Endothelial cell of umbilical vein (primary cell): ENCODE measurements at regions not wholly inside any gene's neighbourhood (a gene's known extent, or its start where the extent isn't known, plus 50 kb on each side); places are given as distances from the start of the nearest gene placed in this dataset.

Experiments used
- BruUV-seq: library from RNA; stranded (reverse); fragments of 400-500 nt; replicated peaks from 2 replicates; lab custom pipeline; 2021; lab: Mats Ljungman, UMichigan
- CTCF ChIA-PET: fragments of 300-600, 350-600 bp; sonication (Branson Sonifier 250); formaldehyde crosslinking; loops from one replicate; lab custom pipeline; 2021; ENCODE audit warnings: antibody characterized with exemption, inconsistent platforms; lab: Charles Lee
- POLR2A ChIA-PET: fragments of 300-600, 350-600 bp; sonication (Branson Sonifier 250); formaldehyde crosslinking; loops from one replicate; lab custom pipeline; 2021; ENCODE audit warnings: antibody characterized with exemption, inconsistent platforms; lab: Charles Lee
- DNase-seq: peaks from one replicate; pipeline ENCODE4 v3.0.0-alpha.2; 2011; ENCODE audit warnings: low read depth, low spot score
- FAIRE-seq: peaks from 2 replicates; lab custom pipeline; 2011; peaks lifted over from hg19 to GRCh38; lab: Jason Lieb, UNC
- H2AFZ ChIP-seq: 2 replicates; pipeline ENCODE4 v1.6.0; 2012; ENCODE audit warnings: low read depth, low read length, control low read depth, inconsistent platforms
- H3K27ac ChIP-seq: 2 replicates; pipeline ENCODE4 v1.5.1; 2011; ENCODE audit warnings: low read depth, mild to moderate bottlenecking, control low read depth, low read length, moderate library complexity; ENCODE audit not compliant: insufficient read depth
- H3K27me3 ChIP-seq, 2 experiments: 2 replicates each; pipeline versions ENCODE4 v1.6.0 to v1.6.1; 2011; ENCODE audit warnings: low read length in 2 of 2, mixed read lengths in 1 of 2; ENCODE audit not compliant: control insufficient read depth in 2 of 2, insufficient read depth in 2 of 2
- H3K36me3 ChIP-seq, 2 experiments: 2 replicates in 1 of 2; 3 replicates in 1 of 2; pipeline ENCODE4 v1.5.1; 2011; ENCODE audit warnings: low read length in 2 of 2, mild to moderate bottlenecking in 1 of 2, moderate library complexity in 1 of 2; ENCODE audit not compliant: control insufficient read depth in 2 of 2, insufficient read depth in 2 of 2; ENCODE audit errors: extremely low read depth in 1 of 2
- H3K4me1 ChIP-seq: 3 replicates; pipeline ENCODE4 v1.5.1; 2011; ENCODE audit warnings: mild to moderate bottlenecking, low read length; ENCODE audit not compliant: control insufficient read depth, insufficient read depth; ENCODE audit errors: extremely low read depth
- H3K4me2 ChIP-seq: 2 replicates; pipeline ENCODE4 v1.6.1; 2011; ENCODE audit warnings: low read length, control low read depth, mixed read lengths; ENCODE audit not compliant: insufficient read depth
- H3K4me3 ChIP-seq, 3 experiments: fragments of 200-600 bp in 1 of 3; sonication (generic), shearing (Covaris generic) in 1 of 3; replicated peaks in 1 of 3; 2 replicates each; pipeline ENCODE4 v1.5.1; 2011 to 2016; ENCODE audit warnings: control low read depth in 3 of 3, low read length in 3 of 3, mild to moderate bottlenecking in 2 of 3, inconsistent platforms in 1 of 3, low read depth in 1 of 3, moderate library complexity in 1 of 3; ENCODE audit not compliant: insufficient read depth in 1 of 3
- H3K79me2 ChIP-seq: 2 replicates; pipeline ENCODE4 v1.6.0; 2012; ENCODE audit warnings: low read length, inconsistent platforms; ENCODE audit not compliant: control insufficient read depth, insufficient read depth
- H3K9ac ChIP-seq: replicated peaks from 2 replicates; pipeline ENCODE3; 2011; ENCODE audit warnings: low read length, control low read depth; ENCODE audit not compliant: insufficient read depth; ENCODE audit errors: extremely low read depth
- H3K9me1 ChIP-seq: replicated peaks from 3 replicates; pipeline ENCODE4 v1.6.0; 2011; ENCODE audit warnings: mild to moderate bottlenecking, low read length; ENCODE audit not compliant: control insufficient read depth, insufficient read depth; ENCODE audit errors: extremely low read depth
- H3K9me3 ChIP-seq: replicated peaks from 2 replicates; pipeline ENCODE4 v1.5.1; 2012; ENCODE audit warnings: low read length, inconsistent platforms; ENCODE audit not compliant: control insufficient read depth, insufficient read depth
- H4K20me1 ChIP-seq: replicated peaks from 2 replicates; pipeline ENCODE3; 2011; ENCODE audit warnings: mild to moderate bottlenecking, low read length; ENCODE audit not compliant: control insufficient read depth, insufficient read depth; ENCODE audit errors: extremely low read depth
- CTCF ChIP-seq, 2 donors: IDR thresholded peaks; 1 replicate in 1 of 2; 2 replicates in 1 of 2; pipeline ENCODE4 v1.5.1; 2011; ENCODE audit warnings: low read length in 2 of 2, mild to moderate bottlenecking in 2 of 2, moderate library complexity in 2 of 2, control low read depth in 1 of 2, inconsistent platforms in 1 of 2, low read depth in 1 of 2; ENCODE audit not compliant: insufficient read depth in 1 of 2; ENCODE audit errors: extremely low read depth in 1 of 2
- EZH2 ChIP-seq: IDR thresholded peaks from 2 replicates; pipeline ENCODE4 v1.6.1; 2012; ENCODE audit warnings: borderline replicate concordance, low read depth, mild to moderate bottlenecking, moderate library complexity, low read length, inconsistent platforms; ENCODE audit not compliant: severe bottlenecking
- FOS ChIP-seq: IDR thresholded peaks from 2 replicates; pipeline ENCODE4 v1.6.1; 2011; ENCODE audit warnings: mild to moderate bottlenecking, low read length, moderate library complexity, borderline replicate concordance; ENCODE audit not compliant: insufficient read depth
- GATA2 ChIP-seq: IDR thresholded peaks from 2 replicates; pipeline ENCODE4 v1.7.0; 2011; ENCODE audit warnings: low read depth, mild to moderate bottlenecking, moderate library complexity, mixed read lengths, low read length; ENCODE audit not compliant: insufficient read length, insufficient read depth
- JUN ChIP-seq: IDR thresholded peaks from 2 replicates; pipeline ENCODE4 v1.6.1; 2011; ENCODE audit warnings: borderline replicate concordance, low read depth; ENCODE audit not compliant: insufficient read length, insufficient read depth
- MAX ChIP-seq: IDR thresholded peaks from 2 replicates; pipeline ENCODE4 v1.6.1; 2011; ENCODE audit not compliant: insufficient read depth, insufficient read length
- MYC ChIP-seq: IDR thresholded peaks from one replicate; pipeline ENCODE4 v1.6.1; 2011; ENCODE audit warnings: mild to moderate bottlenecking, low read depth, low read length
- POLR2A ChIP-seq: IDR thresholded peaks from 2 replicates; pipeline ENCODE4 v1.6.1; 2012; ENCODE audit warnings: low read depth, mild to moderate bottlenecking, control low read depth, low read length
- POLR2AphosphoS5 ChIP-seq: IDR thresholded peaks from 2 replicates; pipeline ENCODE4 v1.6.1; 2012; ENCODE audit warnings: low read depth, mild to moderate bottlenecking, control low read depth, low read length, moderate library complexity; ENCODE audit not compliant: insufficient read depth
- dilution Hi-C: fragments of 300-500 bp; cut with MboI; formaldehyde crosslinking; loops from one replicate; pipeline ENCODE4 v1.15.0; 2019; ENCODE audit warnings: low sequenced_read_pairs; ENCODE audit not compliant: extremely low pct_ligation_motif_present
- intact Hi-C: fragments of 100-400 bp; cut with micrococcal nuclease; formaldehyde crosslinking; loops from one replicate; pipeline ENCODE4 v1.10.0; 2022

GRCh38 chr10:26939962-26940354 is 79.2 kb upstream of the ABI1 start:
- H3K9ac ChIP-seq: no peak overlapping the region
- no peak overlapping the region for H2AFZ ChIP-seq
- H3K9me3 ChIP-seq: no peaks in the 10 kb centered on the region
- no peaks in the 10 kb centered on the region for H3K36me3 ChIP-seq
- H4K20me1 ChIP-seq: no peaks in the 10 kb centered on the region
- H3K79me2 ChIP-seq: no peaks in the 10 kb centered on the region
- H3K4me3 ChIP-seq: no peak overlapping the region
- dilution Hi-C loops (no loop called here), intact Hi-C loops (no loop called here)
- TF ChIP-seq POLR2A (no peak), GATA2 (no peak), MAX (no peak), MYC (no peak), FOS (no peak), JUN (no peak), CTCF (IDR thresholded peaks at IDR 0.05; ENCODE audit: extremely low read depth in 1 of 2, insufficient read depth in 1 of 2, low read depth in 1 of 2, low read length in 2 of 2) (no peak), POLR2AphosphoS5 (no peak), EZH2 (no peak)
- no peaks in the 10 kb centered on the region for H3K9me1 ChIP-seq
- ChIA-PET POLR2A (no interaction called here), CTCF (no interaction called here)
- DNase-seq (no peak), FAIRE-seq (no peak)
- no peaks in the 10 kb centered on the region for H3K4me1 ChIP-seq
- no TSS peak for BruUV-seq
- no peak overlapping the region for H3K4me2 ChIP-seq
- no peaks in the 10 kb centered on the region for H3K27me3 ChIP-seq
- no peak overlapping the region for H3K27ac ChIP-seq
